HG02884 (cell line): ENCODE measurements at regions not wholly inside any gene's neighbourhood (a gene's known extent, or its start where the extent isn't known, plus 50 kb on each side); places are given as distances from the start of the nearest gene placed in this dataset.

Source experiments
- ATAC-seq: cut with Tn5 transposase; IDR thresholded peaks from one replicate; pipeline ENCODE4 v1.9.1; 2021; ENCODE audit warnings: mild to moderate bottlenecking, moderate library complexity; ENCODE audit not compliant: unreplicated experiment

DNA sequence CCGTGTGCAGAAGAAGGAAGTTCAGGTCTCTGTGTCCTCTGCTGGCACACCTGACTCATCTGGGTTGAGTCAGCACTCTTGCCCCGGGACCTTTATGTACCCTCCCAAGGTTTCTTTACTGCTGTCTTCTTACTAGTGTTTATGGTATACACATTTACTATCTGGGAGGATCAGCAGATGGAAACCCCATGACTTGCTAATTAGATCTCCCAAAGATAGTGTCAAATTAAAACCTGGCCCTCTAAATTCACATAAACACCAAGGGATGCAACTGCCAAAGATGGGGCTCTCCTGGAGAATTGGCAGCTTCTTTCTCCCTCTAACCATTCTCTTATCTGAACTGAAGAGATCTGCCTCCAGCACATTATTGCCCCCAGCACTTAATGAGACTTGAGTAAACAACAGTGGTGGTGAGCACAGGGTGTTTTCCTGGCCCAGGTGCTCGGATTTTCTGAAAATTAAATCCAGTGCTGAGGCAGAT, 718.1 kb upstream of the SOX9 start:
- no peak for ATAC-seq

DNA sequence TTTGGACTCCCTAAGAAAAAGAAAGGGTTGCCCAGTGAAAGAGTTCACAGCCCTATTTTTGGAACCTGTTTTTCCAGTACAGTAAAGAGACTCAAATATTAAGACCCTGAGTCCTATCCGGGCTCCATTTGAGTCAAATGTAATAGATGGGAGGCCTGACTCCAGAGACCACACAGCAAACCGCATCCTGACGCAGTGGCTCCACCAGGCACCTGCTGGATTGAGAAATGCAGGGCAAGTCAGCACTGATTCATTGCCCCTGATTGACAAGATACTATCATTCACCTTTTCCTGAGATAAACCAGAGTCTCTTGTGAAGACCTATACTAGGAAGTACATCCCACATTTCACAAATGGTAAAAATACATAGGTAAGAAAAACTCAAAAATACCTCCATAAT, 715.7 kb upstream of the SOX9 start:
- no peak for ATAC-seq

DNA sequence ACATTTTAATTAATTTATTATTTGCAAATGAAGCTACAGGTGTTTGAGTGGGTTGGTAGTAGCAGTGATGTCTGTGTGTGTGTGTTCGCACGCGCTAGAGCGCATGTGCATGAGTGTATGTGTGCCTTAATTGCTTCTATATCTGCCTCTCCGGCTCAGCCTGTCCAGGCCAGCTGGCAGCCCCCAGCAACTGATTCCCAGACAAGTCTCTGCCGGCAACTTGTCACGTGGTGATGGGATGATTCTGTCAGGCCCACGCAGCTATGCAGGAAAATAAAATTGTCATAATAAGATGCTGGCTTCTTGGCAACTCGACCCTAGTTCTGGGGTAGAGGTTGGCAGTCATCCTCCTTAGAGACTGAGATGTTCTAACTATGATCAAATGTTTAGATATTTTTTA, 712.8 kb upstream of the SOX9 start:
- no peak for ATAC-seq

DNA sequence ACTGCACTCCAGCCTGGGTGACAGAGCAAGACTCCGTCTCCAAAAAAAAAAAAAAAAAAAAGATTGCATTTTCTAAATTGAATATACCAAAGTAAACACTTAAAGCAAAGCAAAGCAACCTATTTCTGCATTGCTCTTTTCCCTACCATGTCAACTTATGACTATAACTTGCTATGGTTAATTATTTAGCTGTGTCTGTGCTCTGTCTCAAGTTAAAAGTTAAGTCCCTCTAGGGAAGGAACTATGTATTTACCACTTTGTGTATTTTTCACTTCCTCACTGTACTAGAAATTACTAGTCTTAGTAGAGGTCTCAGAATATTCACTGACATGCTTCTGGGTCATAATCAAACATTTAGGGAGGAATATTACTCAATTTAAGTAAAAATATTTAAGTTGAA, 711.7 kb upstream of the SOX9 start:
- ATAC-seq = no peak

DNA sequence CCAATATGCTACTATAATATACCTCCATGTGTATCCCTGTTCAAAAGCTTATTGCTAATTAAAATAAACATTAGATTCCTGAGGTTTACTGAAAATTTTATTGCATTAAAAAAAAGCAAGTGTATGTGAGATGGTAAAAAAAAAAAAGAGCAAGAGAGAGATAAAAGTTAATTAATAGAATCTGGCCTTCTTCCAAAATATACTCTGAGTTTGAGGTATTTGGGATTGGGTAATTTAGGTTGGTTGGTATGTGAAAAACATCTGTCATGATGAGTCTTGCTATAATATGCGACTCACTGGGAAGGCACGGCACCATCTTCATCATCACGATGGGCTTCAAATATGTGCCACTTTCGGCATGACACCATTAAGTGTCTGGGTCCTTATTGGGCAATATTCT, 711.1 kb upstream of the SOX9 start:
- no peak for ATAC-seq

DNA sequence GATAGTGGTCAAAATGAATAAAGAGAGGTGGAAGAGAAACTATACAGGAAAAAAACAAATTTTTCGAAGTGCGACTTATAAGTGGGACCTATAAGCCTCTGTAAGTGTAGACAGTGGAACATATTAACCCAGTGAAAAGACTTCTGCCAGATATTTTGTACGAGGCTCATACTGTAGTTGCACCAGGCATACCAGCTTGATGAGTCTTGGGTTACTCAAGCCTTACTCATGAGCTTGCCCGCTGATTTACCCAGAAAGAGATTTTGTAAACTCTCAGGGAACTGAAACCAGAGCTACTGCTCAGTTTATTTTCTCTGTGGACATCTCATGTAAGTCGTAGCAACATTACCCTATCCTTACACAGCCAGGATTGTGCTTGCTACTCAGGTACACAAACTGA, 708.0 kb upstream of the SOX9 start:
- ATAC-seq = no peak

DNA sequence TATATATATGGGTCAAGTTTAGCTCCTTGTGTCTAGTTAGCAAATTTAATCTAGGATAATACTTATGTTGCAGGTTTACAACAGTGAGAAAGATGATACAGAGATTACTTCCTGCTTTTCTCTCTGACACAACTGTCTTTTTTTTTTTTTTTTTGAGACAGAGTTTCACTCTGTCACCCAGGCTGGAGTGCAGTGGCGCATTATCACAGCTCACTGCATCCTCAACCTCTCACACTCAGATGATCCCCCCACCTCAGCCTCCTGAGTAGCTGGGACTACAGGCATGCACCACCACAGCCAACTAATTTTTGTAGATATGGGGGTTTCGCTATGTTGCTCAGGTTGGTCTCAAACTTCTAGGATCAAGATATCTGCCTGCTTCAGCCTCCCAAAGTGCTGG, 706.9 kb upstream of the SOX9 start:
- ATAC-seq = no peak

DNA sequence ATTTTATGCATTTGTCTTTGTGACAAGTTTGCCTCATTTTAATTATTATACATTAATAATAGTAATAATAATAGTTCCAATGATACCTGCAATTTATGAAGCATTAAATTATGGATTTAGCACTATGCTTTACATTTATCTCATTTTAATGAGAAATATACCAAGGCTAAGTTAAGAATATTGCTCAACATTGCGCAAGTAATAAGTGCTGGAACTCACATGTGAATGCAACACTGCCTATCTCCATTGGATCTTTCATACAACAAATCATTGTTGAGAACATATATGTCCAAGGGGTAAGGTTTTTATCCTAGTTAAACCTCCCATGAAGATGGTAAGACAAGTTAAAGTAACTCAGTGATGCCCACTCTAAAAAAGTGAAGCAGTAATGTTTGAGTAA, 703.7 kb upstream of the SOX9 start:
- no peak for ATAC-seq

DNA sequence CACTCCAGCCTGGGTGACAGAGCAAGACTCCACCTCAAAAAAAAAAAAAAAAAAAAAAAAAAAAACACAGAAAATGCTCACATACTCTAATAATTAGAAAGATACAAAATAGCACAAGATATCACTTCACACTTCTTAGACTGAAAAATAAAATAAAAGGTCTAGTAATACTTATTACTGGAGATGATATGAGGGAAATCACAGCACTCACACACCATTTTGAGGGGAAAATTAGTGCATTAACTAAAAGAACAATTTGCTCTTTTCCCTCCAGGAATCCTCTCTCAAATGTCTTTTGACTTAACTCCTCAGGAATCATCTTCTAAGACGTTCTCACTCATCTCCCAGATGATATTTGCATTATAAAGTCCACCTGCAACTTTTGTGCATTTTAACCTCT, 697.9 kb upstream of the SOX9 start:
- no peak for ATAC-seq

DNA sequence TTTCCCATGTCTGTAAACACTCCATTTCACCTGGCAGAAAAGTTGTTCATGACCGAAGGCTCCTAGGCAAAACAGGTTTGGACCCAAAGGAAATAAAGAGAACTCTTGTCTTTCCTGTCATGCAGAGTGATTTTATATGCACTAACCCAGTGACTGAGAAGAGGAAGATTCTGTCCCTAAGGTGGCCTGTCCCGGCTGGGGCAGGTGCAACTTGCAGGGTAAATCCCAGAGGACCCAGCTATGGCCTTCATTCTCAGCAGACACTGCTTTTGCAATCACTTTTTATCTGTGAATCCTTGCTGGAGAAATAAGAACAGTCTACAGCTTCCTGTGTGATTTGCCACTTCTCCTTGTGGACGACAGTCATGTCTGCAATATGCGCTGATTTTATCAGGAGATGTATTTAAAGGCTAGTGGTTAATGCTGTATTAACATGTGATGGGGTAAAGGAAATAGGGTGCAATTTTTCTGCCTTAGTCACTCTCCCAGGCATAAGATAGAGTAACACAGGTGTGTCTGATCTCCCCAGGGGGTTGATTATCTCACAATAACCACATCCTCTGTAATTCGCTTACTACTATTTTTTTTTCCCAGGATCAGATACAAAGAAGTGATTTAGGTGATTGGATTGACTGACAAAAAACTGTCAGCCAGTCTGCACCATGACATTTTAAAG, 696.8 kb upstream of the SOX9 start:
- no peak for ATAC-seq

DNA sequence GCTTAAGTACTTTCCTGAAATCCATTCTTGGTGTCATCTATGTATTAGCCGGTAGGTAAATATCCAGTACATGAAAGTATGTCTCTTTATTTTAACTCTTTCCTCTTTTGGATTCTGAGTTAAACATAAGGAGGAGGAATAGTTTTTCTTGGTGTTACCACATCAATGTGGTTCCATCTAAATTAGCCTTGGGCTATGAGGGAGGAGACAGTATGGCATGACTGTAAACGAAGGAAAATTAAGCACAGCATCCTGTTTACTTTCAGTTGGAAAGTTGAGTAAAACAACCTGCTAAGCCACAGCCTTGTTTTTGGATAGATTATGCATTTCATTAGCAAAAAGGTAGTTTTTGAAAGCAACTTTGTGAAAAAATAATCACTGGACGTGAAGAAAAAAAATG, 693.0 kb upstream of the SOX9 start:
- ATAC-seq = no peak

DNA sequence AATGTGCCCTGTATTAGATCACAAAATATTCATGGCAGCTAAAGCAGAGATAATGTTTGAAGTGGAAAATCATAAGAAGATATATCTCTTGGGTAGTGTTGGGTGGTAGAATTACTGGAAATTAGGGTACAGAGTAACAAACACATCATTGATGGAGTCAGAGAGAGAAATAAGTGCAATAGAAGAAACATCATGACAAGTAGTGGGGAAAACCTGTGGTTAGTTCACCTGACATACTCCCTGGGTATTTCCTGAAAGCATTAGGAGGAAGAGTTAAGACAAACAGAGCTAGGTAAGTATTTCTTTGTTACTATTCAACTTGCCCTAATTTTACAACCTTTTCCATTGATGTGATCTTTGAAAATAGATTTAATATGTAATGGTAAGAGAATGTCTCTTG, 691.9 kb upstream of the SOX9 start:
- no peak for ATAC-seq

DNA sequence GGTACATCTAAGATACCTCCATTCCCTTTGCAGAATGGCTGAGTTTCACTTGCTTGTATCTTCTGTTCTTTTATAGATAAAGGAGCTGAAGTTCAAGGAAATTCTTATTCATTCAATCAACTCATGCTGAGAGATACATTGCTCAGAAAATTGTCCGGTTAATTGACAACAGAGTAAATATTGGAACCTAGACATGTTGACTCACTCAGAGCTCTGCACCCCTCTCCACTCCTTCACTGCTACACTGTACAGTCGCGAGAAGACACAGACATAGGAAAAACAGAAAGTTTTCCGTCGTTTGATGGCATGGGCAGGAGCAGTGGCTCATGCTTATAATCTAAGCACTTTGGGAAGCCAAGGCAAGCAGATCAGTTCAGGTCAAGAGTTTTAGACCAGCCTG, 690.5 kb upstream of the SOX9 start:
- no peak for ATAC-seq

DNA sequence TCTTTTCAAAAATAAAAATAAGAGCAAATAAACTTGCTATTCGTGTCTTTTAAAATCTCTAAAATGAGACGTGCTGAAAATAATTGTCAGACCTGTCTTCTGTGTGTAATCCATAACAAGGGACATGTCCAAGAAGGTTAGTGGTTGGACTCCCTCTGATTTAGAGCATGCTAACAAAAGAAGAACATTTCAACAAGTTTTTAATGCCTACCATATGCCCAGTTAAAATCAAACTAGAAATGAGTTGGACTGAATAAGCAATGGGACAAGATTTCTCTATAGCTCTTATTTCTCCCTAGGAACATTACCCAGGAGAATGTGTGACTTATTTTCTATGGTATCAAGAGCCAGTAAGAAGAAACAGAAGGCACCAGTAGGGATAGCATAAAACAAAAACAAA, 689.7 kb upstream of the SOX9 start:
- no peak for ATAC-seq

DNA sequence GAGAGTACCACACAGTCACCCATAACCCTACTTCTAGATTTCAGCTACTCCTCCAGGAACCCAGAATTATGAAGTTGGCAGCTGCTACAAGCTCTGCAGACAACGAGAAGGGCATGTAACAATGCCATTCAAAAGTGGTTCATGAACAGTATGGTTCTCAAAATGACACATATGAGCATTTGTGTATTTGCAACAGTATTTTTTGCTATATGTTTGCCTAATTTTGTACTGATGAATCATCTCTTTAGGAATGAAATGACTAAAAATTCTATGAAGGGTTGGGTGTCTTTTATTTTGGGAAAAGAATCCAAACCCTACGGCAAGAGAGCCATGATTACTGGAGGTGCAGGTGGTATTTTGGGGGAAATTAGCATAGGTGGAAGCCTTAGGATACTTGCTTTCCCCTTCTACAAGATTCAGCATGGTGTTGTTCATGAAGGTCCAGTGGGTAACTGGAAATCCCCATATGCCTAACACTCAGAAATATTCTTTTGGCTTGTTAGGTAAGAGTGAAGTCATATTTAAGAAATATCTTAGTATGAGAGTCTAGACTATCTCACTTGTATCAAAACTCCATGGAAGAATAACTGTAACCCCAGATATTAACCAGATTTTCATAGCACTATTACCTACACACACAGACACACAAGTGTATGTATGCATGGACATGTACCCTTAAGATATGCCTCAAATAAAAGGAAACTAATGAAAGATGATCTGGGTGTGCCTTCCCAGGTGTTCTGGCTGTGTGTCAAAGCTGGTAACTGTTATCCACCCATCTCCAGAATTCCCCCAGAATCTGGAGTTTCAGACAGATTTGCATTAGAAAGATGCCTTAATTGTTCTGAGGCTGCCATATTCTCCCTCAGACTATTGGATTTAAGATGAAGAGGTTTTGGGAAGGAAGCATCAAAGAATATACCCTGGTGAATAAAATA, 688.2 kb upstream of the SOX9 start:
- ATAC-seq = no peak

DNA sequence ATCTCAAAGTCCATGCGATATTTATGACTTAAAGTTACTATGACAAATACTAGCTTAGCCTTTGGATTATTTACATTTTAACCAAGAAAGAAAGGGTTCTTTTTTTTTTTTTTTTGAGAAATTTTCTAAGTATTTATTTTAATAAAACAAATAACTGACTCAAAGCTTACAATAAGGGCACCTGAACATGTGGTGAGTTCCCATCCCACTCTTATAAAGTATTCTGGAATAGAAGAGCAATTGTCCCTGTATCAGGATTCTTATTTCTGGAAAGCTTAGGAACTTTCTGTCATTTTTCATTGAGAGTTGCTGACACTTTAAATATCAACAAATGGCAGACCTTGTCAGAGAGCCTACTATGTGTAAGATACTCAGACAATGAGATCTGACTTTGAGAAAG, 686.1 kb upstream of the SOX9 start:
- no peak for ATAC-seq

DNA sequence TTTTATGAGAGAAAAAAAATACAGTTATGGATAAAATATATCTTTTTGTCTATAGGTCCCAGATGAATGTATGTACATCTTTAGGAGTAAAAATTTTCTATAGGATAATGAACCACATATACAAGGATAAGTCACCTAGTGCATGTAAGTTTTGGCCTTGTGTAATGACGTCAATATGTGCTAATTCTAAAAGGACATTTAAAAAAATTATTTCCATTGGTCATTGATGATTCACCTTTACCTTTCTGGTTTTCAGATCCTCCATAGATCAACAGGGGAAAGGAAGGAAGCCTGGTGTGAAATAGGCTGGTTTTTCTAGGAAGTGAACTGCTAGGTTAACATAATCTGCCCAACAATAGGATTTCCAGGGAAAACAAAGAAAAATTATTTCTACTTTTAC, 684.3 kb upstream of the SOX9 start:
- ATAC-seq = no peak

DNA sequence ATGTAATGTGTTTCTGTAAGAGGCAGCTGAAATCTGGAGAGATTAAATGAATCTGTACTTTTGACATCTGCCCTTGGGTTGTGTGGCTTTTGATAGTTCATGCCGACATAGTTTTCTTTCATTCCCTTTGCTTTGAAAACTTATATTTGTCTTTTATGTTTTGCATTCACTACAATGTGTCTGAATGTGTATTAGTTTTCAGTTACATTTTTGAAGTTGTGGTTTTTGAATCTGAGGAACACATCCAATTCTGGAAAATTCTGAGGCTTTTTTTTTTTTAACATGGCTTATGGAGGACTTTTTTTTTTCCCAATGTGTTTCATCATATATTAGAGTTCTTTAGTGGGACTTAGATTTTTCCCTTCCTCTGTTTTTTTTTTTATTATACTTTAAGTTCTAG, 683.7 kb upstream of the SOX9 start:
- ATAC-seq = no peak

DNA sequence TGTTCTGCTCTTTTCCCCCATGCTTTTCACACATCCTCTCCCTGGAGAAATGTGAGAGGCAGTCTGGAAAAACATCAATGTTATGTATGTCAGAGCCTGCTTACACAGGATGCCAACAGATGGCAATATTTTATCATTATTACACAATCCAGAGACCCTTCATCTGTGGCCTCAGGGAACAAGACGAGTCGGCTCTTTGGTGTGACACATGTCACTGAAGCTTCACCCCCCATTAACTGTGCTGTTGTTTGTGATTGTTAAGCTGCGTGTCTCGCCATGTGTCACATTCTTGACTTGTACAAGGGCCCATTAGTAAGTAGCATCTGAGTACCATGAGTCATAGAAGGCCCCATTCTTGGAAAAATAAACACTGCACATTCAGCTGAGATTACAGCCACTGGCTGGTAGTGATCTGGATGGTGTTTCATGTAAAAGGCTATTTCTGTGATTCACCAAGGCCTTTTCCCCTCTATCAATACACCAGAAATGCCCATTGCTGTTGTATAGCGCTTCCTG, 682.1 kb upstream of the SOX9 start:
- ATAC-seq = no peak

DNA sequence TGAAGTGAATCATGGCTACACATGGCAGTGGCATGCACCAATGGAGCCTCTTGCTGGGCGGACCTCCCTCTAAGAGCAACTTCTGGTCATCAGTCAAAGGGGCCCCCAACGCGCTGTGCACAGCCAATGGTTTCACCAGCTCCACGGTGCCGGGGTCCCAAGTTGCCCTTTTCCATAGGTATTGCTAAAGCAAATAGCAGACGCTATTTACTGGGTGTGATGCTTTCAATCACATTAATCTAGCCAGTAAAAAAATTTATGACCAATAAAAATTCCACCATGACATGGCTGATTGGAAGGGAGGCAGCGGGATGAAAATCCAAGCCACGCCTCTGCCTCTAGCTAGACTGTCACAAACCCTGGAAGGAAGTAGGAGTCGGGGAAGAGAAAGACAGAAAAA, 680.3 kb upstream of the SOX9 start:
- no peak for ATAC-seq

DNA sequence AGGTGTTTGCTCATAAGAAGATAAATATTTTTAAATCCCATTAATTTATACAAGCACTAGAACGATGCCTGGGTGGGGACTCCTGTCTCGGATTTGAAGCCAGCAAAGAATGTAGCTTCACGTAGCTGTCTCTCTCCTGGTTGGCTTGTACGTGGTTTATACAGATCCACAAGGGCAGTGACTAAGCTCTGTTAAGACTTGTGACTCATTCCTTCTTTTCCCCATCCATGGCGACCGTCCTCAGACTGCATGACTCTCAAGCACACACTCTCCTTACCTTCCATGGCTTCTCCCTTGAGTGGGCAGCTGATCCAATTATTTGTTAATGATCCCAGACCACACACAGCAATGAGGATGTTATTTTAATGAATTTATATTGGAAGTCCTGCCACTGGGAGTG, 679.7 kb upstream of the SOX9 start:
- ATAC-seq = no peak

DNA sequence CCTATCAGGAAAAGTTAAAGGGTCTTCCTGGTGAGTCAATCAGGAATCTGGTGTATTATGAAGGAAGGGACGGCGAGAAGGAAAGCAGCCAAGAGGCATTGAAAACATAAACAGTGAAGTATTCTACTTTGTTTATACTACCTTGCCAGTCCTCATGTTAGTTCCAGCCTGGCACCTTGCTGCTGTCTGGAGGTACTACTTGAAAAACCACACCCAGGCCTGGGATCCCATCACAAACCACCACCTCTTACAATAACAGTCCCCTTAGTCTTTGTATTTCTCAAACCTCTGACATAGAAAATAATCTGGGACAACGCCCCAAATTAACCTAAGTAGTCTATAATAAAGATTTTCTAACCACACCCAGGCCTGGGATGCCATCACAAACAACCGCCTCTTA, 676.7 kb upstream of the SOX9 start:
- ATAC-seq = no peak
